ENCODE measurements at regions not wholly inside any gene's neighbourhood (a gene's known extent, or its start where the extent isn't known, plus 50 kb on each side); places are given as distances from the start of the nearest gene placed in this dataset.
A peak's percentile ranks its signal among the peaks of the same experiment; 100 is the strongest.

DNA sequence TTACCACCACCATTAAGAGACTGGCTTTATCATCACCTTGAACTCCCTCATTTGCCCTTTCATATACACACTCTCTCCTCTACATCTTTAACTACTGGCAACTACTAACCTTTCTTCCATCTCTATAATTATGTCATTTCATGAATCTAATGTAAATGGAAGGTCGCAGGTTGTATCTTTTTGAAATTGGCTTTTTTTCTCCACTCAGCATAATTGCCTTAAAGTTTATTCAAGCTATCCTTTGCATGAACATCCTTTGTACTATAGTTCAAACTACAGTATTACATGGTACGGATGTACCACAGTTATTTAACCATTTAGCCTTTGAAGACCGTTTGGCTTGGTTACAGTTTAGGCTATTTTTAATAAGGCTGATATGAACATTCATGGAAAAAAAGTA lies 129.5 kb upstream of the ZNF804A start (continued):
- TF ChIP-seq, protein P1, sequence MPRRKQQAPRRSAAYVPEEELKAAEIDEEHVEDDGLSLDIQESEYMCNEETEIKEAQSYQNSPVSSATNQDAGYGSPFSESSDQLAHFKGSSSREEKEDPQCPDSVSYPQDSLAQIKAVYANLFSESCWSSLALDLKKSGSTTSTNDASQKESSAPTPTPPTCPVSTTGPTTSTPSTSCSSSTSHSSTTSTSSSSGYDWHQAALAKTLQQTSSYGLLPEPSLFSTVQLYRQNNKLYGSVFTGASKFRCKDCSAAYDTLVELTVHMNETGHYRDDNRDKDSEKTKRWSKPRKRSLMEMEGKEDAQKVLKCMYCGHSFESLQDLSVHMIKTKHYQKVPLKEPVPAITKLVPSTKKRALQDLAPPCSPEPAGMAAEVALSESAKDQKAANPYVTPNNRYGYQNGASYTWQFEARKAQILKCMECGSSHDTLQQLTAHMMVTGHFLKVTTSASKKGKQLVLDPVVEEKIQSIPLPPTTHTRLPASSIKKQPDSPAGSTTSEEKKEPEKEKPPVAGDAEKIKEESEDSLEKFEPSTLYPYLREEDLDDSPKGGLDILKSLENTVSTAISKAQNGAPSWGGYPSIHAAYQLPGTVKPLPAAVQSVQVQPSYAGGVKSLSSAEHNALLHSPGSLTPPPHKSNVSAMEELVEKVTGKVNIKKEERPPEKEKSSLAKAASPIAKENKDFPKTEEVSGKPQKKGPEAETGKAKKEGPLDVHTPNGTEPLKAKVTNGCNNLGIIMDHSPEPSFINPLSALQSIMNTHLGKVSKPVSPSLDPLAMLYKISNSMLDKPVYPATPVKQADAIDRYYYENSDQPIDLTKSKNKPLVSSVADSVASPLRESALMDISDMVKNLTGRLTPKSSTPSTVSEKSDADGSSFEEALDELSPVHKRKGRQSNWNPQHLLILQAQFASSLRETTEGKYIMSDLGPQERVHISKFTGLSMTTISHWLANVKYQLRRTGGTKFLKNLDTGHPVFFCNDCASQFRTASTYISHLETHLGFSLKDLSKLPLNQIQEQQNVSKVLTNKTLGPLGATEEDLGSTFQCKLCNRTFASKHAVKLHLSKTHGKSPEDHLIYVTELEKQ (CRISPR knock-in tag; IDR thresholded peaks at IDR 0.05), result no peak
- TF ChIP-seq, protein P2, sequence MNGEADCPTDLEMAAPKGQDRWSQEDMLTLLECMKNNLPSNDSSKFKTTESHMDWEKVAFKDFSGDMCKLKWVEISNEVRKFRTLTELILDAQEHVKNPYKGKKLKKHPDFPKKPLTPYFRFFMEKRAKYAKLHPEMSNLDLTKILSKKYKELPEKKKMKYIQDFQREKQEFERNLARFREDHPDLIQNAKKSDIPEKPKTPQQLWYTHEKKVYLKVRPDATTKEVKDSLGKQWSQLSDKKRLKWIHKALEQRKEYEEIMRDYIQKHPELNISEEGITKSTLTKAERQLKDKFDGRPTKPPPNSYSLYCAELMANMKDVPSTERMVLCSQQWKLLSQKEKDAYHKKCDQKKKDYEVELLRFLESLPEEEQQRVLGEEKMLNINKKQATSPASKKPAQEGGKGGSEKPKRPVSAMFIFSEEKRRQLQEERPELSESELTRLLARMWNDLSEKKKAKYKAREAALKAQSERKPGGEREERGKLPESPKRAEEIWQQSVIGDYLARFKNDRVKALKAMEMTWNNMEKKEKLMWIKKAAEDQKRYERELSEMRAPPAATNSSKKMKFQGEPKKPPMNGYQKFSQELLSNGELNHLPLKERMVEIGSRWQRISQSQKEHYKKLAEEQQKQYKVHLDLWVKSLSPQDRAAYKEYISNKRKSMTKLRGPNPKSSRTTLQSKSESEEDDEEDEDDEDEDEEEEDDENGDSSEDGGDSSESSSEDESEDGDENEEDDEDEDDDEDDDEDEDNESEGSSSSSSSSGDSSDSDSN (IDR thresholded peaks at IDR 0.05; ENCODE audit: borderline replicate concordance in 1 of 2, low read depth in 2 of 2, low read length in 2 of 2), result no peak
- TF ChIP-seq, protein P3, sequence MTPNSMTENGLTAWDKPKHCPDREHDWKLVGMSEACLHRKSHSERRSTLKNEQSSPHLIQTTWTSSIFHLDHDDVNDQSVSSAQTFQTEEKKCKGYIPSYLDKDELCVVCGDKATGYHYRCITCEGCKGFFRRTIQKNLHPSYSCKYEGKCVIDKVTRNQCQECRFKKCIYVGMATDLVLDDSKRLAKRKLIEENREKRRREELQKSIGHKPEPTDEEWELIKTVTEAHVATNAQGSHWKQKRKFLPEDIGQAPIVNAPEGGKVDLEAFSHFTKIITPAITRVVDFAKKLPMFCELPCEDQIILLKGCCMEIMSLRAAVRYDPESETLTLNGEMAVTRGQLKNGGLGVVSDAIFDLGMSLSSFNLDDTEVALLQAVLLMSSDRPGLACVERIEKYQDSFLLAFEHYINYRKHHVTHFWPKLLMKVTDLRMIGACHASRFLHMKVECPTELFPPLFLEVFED (CRISPR knock-in tag; conservative IDR thresholded peaks at IDR 0.05), result no peak
- TF ChIP-seq ZNF184 (CRISPR knock-in tag; IDR thresholded peaks at IDR 0.05), result no peak
- TF ChIP-seq HNRNPK (IDR thresholded peaks at IDR 0.05; ENCODE audit: low read depth, low read length, poor library complexity, severe bottlenecking), result no peak
- TF ChIP-seq, protein P4, sequence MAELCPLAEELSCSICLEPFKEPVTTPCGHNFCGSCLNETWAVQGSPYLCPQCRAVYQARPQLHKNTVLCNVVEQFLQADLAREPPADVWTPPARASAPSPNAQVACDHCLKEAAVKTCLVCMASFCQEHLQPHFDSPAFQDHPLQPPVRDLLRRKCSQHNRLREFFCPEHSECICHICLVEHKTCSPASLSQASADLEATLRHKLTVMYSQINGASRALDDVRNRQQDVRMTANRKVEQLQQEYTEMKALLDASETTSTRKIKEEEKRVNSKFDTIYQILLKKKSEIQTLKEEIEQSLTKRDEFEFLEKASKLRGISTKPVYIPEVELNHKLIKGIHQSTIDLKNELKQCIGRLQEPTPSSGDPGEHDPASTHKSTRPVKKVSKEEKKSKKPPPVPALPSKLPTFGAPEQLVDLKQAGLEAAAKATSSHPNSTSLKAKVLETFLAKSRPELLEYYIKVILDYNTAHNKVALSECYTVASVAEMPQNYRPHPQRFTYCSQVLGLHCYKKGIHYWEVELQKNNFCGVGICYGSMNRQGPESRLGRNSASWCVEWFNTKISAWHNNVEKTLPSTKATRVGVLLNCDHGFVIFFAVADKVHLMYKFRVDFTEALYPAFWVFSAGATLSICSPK (IDR thresholded peaks at IDR 0.05; ENCODE audit: borderline replicate concordance), result no peak
- 0 out of 2 replicates have a peak, but pooled peaks have one; percentile 16 for TF ChIP-seq MAFG (tag; conservative IDR thresholded peaks at IDR 0.05)
- TF ChIP-seq NFIC (IDR thresholded peaks at IDR 0.05), result no peak
- TF ChIP-seq ZNF316 (IDR thresholded peaks at IDR 0.05), result peak; percentile 59
